Choroid plexus epithelial cell (primary cell): ENCODE measurements at regions not wholly inside any gene's neighbourhood (a gene's known extent, or its start where the extent isn't known, plus 50 kb on each side); places are given as distances from the start of the nearest gene placed in this dataset.

Experiments used
- DNase-seq: peaks from one replicate; pipeline ENCODE4 v3.0.0-alpha.2; 2010; ENCODE audit warnings: low read depth
- H3K4me3 ChIP-seq: 2 replicates; pipeline ENCODE4 v1.5.1; 2011; ENCODE audit warnings: low read depth, mild to moderate bottlenecking, control low read depth, low read length, moderate library complexity
- TF ChIP-seq, protein P1 (sequence below): conservative IDR thresholded peaks from 2 replicates; pipeline ENCODE4 v1.5.1; 2011; ENCODE audit warnings: low read depth, mild to moderate bottlenecking, control low read depth, inconsistent platforms, low read length, moderate library complexity

DNA sequence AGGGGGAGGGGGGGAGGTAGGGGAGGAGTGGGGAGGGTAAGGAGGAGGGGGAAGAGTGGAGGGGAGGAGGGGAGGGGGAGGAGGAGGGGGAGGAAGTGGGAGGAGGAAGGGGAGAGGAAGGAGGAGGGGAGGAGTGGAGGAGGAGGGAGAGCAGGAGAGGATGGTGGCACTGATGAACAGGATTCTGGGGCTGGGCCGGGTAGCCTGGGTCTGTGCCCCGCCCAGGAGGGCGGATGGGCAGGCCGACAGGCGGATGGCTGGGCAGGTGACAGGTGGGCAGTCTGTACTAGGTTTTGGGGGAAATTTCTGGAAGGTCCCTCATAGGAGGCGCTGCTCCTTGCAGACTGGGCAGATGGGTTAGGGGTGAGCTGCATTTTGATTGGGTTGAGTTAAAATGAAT lies 66.0 kb upstream of the ADRA2C start:
- TF ChIP-seq, protein P1, sequence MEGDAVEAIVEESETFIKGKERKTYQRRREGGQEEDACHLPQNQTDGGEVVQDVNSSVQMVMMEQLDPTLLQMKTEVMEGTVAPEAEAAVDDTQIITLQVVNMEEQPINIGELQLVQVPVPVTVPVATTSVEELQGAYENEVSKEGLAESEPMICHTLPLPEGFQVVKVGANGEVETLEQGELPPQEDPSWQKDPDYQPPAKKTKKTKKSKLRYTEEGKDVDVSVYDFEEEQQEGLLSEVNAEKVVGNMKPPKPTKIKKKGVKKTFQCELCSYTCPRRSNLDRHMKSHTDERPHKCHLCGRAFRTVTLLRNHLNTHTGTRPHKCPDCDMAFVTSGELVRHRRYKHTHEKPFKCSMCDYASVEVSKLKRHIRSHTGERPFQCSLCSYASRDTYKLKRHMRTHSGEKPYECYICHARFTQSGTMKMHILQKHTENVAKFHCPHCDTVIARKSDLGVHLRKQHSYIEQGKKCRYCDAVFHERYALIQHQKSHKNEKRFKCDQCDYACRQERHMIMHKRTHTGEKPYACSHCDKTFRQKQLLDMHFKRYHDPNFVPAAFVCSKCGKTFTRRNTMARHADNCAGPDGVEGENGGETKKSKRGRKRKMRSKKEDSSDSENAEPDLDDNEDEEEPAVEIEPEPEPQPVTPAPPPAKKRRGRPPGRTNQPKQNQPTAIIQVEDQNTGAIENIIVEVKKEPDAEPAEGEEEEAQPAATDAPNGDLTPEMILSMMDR: no peak
- no peak for DNase-seq

DNA sequence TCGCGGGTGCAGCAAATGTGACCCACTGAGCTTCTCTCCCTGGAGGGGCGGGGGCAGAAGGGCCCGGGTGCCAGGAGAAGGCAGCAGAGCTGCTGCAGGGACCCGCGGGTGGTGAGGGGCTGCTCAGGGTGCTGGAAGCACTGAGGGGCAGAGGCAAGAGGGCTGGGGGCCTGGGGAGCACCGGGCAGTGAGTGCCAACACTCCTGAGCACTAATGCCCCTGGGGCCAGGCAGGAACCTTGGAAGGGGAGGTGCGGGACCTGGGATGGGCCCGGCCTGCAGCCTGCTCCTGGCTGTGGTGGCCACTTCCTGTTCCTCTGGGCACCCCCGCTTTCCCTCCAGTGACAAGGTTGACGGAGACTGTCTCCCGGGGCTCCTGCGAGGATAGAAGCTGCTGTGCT lies 66.5 kb upstream of the ADRA2C start:
- DNase-seq: no peak
- TF ChIP-seq, protein P1: no peak
- H3K4me3 ChIP-seq: no peak overlapping the region

More for the DNA sequence above, 66.0 kb upstream of the ADRA2C start:
- H3K4me3 ChIP-seq: no peak overlapping the region

DNA sequence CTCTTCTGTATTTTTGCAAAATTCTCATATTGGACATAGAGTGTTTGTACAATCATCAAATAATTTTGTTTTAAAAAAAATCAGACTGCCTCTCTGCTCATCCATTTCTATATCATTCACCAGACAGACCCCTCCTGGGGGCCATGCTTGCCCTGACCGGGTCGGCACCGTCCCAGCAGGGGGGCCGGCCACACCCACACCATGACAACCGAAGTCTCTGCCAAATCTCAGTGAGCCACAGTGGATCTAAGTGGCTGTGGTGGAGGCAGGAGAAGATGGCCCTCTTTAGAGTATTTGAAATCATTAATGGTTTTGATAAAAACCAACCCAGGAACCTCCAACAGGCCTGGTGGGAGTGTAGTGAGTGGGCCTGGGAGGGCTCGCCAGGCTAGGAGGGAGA lies 66.9 kb upstream of the ADRA2C start:
- no peak overlapping the region for H3K4me3 ChIP-seq
- DNase-seq: no peak
- TF ChIP-seq, protein P1: no peak

DNA sequence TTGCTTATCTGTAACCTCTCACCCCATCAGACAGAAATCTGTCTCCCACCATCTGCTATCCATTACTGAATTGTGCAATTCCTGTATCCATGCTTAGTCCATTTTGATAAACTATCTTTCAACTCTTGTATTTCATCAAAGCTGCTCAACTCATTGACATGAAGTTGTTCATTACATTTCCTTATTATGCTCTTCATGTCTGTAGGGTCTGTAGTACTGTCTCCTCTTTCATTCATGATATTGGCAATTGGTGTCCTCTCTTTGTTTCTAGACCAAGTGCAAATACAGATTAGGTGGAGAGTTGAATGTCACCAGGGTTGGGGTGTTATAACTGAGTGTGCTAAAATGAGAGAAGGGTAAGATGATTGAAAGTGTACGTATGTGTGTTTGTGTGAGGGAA lies 69.2 kb upstream of the ADRA2C start:
- TF ChIP-seq, protein P1: no peak
- no peak overlapping the region for H3K4me3 ChIP-seq
- DNase-seq: no peak

DNA sequence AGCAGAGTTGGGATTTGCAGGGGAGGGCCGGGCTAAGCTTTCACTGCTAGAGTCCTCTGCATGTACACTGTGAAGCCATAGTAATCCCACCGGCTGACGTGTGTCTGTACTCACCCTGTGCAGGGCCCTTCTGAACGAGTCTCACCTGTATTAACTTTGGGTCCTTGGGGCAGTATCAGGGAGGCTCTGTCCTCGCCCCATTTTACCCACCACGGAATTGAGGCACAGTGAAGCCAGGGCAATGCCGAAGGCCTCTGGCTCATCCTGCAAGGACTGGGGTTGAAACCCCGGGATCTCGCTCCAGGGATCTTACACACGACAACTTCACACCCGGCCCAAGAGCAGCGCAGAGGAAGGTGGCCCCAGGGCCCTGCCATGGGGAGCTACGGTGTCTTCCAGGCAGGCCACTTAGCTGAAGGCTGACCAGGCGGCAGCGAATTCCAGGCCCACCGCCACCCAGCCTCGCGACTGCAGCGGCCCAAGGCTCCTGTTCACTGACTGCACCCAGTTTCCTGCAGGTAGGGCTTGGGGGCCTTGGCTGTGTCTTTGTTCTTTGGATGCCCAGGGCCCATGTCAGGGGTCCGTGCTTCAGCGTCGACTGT lies 75.5 kb upstream of the ADRA2C start:
- H3K4me3 ChIP-seq: no peak overlapping the region
- no peak for DNase-seq
- TF ChIP-seq, protein P1: no peak

DNA sequence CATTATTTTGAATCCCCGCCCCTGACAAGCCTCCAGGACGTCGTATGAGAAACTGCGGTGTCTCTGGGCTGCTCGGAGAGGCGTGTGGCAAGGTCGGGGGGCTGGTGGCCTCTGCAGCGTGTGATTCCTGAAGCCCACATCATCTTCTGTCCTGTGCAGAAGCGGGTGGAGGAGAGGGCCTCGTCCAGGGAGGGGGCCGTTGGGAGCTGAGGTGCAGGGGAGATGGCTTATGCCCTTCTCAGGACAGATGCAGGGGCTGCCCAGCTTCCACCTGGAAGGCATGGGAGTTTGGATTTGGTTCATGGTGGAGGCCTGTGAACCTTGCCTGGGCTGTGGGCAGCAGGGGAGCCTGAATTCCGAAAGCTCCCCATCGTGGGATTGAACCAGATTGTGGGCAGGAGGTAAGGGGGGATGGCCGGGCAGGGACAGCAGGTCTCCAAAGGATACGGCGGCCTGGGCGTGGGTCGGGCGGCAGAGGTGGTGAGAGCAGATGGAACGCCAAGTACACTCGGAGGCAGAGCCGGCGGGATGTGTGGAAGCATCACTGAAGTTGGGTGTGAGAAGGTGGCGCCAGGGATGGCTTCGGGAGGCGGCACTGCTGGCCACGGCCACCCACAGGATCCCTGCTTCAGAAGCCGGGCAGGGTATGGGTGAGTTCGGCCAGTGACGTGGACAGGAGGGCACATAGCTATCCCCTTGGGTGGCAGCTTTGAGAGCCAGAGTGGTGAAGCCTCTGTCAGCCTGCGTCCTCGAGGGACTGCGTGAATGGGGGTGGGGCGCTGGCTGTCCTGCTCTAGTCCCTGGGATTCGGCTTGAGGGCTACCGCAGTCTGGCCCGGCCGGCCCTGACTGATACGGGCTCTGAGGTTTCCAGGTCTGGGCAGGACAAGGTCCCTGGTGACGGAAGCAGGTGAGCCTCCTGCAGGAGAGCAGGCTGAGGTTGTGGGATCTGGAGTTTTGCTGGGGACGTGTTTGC lies 76.3 kb upstream of the ADRA2C start:
- no peak overlapping the region for H3K4me3 ChIP-seq
- no peak for DNase-seq
- TF ChIP-seq, protein P1: no peak
